Colon (tissue), 2 donors: ENCODE measurements at regions not wholly inside any gene's neighbourhood (a gene's known extent, or its start where the extent isn't known, plus 50 kb on each side); places are given as distances from the start of the nearest gene placed in this dataset.
"Not testable (repeated sequence)": the region's sequence is repeated elsewhere in the genome, so short reads cannot be mapped to it uniquely, and the experiment has no call there.

Experiments used
- FAIRE-seq: peaks from 2 replicates; lab custom pipeline; 2012; peaks lifted over from hg19 to GRCh38; lab: Jason Lieb, UNC
- donor health status: control.
- donor health status: control.

DNA sequence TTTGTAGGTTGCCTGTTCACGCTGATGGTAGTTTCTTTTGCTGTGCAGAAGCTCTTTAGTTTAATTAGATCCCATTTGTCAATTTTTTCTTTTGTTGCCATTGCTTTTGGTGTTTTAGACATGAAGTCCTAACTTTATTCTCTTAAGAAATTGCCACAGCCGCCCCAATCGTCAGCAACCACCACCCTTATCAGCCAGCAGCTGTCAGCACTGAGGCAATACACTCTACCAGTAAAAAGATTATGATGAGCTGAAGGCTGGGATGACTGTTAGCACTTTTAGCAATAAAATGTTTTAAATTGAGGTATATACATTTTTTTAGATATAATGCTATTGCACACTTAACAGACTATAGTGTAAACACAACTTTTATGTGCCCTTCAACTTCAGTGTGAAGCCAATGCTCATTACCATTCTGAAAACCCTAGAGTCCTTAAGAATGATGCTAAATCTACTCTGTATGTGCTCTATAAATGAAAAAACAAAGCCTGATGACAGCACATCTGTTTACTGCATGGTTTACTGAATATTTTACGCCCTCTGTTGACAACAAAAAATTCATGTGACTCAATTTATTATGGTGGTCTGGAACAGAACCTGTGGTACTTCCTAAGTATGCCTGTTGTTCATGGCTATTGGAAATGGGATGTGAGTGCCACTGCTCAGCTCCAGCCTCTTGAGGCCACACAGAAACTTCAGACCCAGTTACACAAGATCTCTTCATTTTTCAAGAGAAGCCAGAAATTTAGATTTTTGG is 197.4 kb downstream of the DUSP6 start:
- no peak for FAIRE-seq

DNA sequence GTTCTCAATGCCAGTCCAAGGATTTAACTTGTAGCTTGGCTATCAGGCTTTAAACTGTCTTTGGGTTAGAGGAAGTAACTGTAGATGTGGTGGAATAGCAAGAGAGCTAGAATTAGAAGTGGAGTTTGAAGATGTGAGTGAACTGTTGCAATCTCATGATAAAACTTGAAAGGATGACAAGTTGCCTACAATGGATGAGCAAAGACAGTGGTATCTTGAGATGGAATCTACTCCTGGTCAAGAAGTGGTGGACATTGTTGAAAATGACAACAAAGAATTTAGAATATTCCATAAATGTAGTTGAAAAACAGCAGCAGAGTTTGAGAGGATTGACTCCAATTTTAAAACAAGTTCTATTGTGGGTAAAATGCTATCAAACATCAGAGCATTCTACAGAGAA is 199.0 kb downstream of the DUSP6 start:
- FAIRE-seq, result no peak

DNA sequence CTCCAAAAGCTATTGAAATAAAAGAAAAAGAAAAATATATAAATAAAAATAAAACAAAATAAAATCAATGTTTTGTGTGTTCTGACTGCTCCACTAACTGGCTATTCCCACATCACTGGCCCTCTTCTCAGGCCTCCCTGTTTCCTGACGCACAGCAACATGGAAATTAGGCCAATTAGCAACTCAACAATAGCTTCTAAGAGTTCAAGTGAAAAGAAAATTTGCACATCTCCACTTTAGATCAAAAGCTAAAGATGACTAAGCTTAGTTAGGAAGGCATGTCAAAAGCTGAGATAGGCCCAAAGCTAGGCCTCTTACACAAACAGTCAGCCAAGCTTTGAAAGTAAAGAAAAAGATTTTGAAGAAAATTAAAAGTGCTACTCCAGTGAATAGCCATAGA is 200.8 kb downstream of the DUSP6 start:
- no peak for FAIRE-seq

DNA sequence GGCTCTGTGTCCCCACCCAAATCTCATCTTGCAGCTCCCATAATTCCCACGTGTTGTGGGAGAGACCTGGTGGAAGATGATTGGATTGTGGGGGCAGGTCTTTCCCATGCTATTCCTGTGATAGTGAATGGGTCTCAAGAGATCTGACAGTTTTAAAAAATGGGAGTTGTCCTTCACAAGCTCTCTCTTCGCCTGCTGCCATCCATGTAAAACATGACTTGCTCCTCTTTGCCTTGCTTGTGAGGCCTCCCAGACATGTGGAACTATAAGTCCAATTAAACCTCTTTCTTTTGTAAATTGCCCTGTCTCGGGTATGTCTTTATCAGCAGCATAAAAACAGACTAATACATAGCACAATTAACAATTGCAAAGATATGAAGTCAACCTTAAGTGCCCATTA is 201.5 kb downstream of the DUSP6 start:
- not testable (repeated sequence) for FAIRE-seq

DNA sequence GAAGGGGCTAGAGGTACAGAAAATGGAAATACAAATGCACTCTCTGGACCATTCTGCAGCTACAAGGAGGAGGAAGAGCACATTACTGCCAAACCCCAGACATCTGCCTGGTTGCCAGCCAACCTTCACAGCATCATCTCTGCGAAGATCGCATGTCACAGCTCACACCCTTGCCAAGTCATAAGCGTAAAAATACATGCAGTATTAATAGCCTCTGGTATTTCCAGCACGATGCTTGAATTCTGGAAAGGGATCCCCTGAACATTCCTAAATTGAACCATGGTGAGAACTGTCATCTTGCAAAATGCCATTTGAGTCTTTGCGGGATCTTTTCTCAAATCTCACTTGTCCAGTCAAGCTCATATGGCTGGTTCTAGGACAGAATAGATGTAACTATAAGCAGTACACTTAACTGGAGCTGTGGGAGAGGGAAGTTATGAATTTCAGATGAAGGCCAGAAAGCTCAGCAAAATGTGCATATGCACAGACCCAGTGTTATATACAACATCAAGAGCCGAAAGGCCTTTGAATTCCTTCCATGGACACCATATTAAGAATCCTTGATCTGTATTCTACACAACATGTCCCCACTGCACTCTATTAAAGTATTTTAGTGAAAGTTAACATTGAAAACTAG is 211.6 kb downstream of the DUSP6 start:
- no peak for FAIRE-seq

DNA sequence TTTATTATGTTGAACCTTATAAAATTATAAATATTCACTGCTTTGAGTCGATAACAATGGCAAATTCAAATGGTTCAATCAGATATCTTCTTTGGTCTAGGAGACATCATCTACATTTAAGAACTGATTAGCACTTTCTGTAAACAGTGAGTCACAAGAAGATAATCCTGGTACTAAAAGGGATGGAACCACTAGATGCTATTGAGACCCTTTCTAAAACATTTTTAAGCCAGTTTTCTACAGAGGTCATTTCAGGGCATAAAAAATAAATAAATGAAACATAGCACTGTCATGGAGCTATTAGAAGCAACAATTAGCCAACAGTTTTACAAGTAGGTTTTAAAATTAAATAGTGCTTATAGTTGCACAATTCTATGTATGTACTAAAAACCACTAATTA is 212.2 kb downstream of the DUSP6 start:
- FAIRE-seq, result no peak

DNA sequence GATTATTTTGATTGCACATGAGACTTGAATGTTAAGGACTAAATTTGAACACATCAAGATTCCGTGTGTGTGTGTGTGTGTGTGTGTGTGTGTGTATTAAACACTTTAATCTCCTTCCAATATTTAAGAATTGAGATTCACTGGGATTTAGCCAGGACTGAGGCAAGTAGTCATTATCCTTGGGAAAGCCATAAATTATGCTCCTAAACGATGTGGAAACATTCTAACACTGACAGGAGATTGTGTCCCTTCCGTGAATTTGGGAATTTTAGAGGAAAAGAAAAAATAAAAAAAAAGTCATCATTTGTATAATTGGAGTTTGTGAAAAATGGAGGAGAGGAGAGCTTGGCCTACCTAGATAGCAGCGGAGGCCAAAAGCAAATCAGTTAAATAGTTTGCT is 212.9 kb downstream of the DUSP6 start:
- FAIRE-seq, result no peak

DNA sequence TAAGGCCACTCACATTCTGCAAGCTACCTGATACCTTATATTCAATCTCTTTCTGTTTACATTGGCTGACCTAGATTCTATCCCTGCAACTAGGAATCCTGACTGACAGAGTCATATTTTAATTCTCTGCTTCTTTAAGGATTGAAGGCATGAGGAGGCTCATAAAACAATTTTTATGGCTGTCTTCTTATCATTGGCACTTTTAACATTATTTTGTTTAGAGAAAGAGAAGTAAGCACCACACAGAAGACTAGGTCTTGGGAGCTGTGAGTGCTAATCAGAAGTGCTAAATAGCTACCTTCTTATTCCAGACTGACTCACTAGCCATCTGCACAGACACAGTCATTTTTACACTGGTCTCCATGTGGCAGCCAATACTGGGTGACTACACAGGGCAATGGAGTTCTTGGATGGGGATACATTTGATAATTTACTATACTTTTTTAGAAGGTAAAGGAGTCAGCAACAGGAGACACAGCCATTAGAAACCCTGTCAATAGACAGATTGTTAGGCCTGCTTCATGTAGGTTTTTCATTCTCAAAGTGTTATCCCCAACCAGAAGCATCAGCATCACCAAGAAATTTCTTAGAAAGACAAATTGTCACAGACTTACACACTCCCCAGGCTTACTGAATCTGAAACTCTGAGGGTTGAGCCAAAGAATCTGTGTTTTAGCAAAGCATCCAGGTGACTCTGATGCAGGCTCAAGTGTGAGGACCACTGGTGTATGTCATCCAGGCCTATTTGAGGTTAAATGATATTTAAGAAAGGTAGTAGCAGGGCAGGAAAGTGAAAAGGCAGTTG is 214.1 kb downstream of the DUSP6 start:
- no peak for FAIRE-seq

DNA sequence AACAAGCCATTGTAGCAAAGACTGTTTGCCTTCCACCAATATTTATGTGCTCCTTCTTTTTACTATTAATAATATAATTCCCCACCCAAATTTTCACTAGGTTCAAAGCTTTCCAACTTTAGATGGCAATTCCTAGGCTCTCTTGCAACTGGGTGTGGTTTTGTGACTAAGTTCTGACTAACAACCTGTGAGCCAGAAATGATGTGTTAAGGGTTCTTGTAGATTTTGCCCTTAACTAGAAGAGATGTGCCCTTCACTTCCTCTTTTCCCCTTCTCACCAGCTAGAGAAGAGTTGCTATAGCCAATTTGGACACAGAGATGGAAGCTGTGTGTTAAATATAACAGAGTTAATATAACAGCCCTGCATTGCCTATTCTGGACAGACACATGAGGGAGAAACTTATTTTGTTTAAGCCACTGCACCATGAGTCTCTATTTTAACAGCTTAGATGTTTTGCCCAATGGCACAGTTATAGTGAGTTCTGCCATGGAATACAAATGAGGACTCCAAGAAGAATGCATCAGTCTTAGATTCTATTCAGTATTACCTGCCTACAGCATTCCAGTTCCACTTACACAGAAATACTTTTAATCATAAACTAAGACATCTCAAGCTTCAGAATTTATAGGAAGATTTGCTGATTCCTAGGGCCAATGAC is 216.2 kb downstream of the DUSP6 start:
- FAIRE-seq, result no peak

DNA sequence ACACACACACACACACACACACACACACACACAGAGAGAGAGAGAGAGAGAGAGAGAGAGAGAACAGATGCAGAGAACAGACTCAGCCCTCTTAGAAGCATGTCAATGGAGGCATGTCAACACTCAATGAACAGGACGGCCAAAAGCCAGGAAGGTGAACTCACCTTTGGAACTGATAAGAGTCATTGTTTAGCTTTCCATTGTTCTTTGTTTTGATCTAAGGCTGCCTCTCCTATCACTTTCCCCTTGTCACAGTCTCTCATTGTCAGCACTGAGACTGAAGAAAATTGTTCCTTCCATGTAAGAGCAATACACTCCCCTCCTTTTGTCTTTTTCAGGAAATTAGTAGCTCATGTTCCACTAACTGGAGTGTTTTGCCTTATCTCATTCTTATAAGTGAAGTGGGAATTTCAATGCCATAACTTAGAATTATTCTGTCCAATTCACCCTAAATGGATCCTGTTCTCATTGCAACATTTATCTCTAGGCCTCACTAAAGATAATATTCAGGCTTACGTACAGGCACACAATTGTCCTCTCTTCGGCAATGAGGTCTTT is 218.0 kb downstream of the DUSP6 start:
- no peak for FAIRE-seq

DNA sequence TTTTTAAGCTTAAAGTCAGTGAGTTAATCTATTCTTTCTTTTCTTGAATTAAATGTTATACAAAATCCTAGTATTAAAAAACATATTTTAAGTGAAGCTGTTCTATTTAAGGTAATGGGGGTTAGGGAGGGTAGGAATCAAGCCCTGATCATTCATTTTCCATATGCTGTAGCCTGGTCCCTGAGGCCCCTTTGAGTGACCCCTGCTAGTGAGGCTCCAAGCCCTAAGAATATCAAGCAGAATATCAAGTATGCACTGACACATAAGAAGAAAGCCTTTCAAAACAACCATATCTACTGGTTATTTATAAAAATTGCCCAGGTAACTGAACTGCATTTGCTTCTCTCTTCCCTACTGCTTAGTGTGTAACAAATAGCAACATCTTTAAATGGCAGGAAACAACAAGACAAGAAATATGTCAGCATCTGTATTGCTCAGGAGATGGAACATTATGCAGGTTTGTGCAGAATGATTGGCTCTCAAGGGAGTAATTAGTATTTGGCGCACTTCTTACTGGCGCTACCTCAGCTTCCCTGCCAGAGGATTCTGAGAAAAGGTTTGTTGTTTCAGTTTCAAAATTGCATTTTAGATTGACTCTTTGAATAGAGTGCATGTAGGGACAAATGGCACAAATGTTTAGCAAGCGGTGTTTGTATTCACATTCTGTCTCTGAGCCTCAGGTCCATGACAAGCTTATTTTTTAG is 223.0 kb downstream of the DUSP6 start:
- FAIRE-seq, result no peak

DNA sequence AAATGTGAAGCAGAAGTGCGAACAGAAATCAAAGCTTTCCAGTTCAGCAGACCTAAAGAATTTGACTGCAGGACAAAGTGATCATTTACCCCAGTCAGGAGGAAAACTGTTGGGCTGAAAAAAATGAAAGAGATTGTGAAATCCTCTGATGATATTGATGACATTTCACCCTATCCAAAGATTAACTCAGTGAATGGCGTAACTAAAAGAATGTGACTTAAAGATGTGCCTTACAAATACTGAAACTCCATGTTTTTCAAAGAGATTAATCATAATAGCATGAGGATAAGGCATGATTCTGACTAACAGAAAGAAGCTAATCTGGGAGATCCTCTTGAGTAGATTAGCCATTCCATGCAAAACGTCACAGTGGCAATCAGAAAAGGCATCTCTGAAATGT is 225.6 kb downstream of the DUSP6 start:
- FAIRE-seq, result no peak

DNA sequence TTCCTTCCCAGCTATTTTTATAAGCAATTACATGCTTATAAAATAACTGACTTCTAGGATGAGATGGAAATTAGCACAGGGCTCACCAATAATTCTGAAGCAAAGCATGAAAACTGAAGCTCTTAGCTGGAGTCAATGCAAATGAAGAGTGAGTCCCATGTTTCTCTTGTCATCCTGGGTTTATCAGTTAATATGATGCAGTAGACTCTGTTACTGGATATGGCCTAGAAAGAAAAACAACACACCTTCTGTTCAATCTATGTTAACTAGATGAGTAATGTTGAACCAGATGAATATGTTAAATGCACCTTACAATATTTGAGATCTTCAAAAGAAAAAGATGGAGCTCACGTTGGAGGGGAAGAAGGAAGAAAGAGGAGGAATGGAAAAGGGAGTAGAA is 229.4 kb downstream of the DUSP6 start:
- no peak for FAIRE-seq

DNA sequence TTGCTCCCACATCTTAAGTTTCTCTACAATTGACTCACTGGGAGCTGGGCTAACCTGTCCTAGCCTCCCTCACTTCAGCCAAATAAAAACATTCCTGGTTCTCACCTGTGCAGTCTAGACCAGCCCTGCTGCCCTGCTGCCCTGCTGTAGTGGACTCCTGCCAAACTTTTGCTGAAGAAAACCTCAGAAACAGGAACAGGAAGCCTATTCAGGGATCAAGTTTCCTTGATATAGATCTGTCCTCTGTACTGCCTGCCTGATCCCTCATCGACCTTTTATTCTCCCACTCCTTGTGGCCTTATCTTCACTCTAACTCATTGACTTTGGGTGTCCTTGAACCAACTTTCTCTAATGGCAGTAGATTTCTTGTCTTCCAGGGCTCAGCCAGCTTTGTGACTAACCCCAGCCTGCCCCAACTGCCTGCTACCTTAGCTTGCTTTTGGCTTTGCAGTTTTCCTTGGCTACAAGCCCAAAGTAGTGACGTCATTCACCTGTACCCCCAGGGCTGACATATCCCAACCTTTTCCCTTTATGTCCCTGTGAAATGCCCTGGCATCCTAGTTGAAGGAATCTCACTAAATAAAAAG is 234.8 kb downstream of the DUSP6 start:
- FAIRE-seq, result no peak

DNA sequence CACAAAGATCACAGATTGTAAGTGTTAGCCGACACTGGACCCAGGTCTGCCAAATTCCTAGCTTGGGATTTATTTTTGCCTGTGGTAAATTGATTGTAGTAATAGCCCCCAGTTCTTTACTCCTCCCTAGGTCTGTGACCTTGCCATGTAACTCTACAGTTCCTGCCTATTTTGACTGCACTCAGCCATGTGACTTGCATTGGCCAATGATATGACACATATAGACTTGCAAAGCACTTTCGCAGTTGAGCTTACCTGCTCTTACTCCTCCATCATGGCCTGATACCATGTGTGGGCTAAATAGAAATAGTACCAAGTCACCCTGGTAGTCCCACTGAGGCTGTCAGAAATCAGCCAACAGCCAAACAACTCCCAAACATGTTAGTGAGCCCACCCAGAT is 240.3 kb downstream of the DUSP6 start:
- FAIRE-seq, result no peak

DNA sequence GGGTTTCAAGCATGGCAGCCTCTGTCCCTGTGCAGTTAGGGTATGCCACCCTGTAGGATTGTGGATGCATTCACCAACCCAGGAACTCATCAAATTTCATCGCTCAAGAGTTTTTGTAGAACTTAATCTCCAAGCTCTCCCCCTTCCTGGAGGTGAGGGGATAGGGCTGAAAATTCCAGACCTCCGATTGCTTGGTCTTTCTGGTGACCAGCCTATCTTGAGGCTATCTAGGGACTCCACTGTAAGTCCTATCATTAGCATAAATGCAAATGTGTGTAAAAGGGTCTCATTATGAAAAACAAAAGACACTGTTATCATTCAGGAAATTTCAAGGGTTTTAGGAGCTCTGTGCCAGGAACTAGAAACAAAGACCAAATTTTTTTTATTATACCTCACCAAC is 244.0 kb downstream of the DUSP6 start:
- FAIRE-seq, result no peak

DNA sequence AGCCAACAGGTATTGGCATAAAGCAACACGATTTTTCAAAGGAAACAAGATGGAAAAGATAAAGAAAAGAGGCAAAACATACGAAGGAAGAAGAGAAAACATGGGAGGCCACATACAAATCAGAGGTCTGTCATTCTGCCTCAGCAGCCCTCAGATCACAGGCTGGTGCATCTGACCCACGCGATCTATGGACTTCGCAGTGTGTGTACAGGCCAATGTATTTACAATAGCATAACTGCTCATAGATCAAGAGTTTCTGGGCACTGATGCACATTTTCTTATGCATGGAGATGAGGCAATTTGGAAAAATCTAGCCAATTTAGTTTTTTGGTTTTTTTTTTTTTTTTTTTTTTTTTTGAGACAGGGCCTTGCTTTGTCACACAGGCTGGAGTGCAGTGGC is 245.4 kb downstream of the DUSP6 start:
- no peak for FAIRE-seq

DNA sequence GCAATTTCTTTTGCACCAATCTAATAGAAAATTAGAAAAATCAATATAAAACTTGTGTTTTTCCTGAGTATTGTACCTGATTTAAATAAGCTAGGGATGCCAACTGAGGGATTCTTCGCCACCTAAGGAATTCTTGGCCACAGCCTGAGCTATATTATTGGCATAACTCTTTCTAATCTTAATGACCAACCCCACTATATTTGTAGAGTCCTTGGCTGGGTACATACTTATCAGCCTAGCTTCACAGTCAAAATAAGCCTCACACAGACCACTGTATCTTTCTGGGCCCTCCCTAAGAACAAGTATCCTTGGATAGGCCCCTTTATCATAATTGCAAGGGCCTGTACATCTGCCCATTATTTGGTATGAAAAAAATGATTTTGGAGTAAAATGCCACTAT is 247.1 kb downstream of the DUSP6 start:
- no peak for FAIRE-seq

DNA sequence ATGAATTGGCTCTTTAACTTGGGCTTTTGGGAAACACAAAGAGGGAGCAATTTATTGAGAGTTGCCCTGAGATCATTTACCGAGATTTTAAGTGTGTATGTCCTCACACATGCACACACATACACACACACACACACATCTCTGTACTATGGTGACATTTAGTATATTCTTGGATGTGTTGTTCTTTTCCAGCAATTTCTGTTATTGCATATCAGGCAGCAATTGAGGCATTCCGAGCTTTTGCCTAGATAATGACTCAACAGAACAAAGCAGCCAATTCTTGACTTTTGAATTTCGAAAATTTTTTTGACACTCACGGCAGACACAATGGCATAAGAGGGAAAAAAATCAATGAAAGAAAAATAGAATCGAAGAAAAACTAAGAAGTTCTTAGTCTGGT is 248.5 kb downstream of the DUSP6 start:
- FAIRE-seq, result no peak

DNA sequence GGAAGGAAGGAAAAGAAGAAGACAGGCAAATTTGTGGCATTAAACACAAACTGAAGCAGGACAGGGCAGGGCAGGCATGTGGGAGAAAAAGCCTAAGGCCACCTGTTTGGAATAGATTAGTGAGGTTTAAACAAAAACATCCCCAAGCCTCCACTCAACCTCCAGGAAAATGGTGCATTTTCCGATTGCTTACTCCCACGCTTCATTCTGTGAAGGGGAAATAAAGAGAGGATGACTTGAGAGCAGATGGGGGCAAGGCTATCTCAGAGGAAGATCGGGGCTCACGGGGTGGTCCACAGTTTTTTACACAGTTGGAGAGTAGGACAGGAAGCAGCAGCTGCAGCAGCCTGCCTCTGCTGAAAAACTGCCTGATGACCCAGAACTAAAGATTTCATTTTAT is 250.9 kb downstream of the DUSP6 start:
- no peak for FAIRE-seq

DNA sequence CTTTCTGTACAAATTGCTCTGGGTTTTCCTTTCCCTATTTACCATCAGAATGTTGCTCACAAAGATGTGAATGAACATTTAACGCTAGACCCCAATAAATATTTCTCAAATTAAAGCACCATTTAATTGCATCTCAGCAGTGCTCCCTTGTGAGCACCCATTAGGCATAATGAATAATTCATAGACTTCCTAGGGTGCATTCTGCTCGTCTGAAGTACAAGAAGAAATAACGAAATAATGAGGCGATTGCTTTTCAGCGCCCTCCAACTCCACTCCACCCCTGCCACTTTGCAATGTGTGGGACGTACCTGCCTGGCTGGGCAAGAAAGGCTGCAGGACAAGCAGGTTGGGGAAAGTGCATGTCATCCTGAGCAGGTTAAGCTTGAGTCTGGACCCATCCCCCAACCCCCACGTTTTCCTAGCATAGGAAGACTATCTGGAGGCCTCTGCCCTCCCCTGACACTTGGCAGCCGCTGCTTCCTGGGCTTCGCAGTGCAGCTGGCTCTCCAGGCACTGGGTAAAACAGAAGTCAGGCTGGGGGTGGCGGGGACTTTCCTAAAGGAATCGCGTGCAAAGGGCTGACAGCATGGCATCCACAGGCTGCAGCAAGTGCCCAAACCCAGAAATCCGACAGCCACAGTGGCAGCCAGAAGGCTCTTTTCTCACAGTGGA is 253.7 kb downstream of the DUSP6 start:
- no peak for FAIRE-seq
